K562 (cell line): ENCODE measurements at regions not wholly inside any gene's neighbourhood (a gene's known extent, or its start where the extent isn't known, plus 50 kb on each side); places are given as distances from the start of the nearest gene placed in this dataset.
A peak's percentile ranks its signal among the peaks of the same experiment; 100 is the strongest.

Experiments
- ATAC-seq: fragments of 200-7000 bp; cut with Tn5 transposase; 3 replicates; pipeline ENCODE4 v1.9.1; 2020; ENCODE audit warnings: moderate library complexity
- BruUV-seq: library from RNA; stranded (reverse); fragments of 400-500 nt; replicated peaks from 2 replicates; lab custom pipeline; 2021; lab: Mats Ljungman, UMichigan
- CTCF ChIA-PET: fragments of 300-600 bp; formaldehyde crosslinking; extraction: SDS; loops from one replicate; lab custom pipeline; 2021; ENCODE audit warnings: low intra/inter-chr PET ratio; lab: Yijun Ruan, JAX
- POLR2A ChIA-PET: fragments of 300-600, 350-650 bp; sonication (Branson Sonifier 250); formaldehyde crosslinking; extraction: SDS; loops from one replicate; lab custom pipeline; 2021; ENCODE audit warnings: antibody characterized with exemption, inconsistent platforms; lab: Yijun Ruan, JAX
- DNase-seq, 4 experiments: peaks; one replicate each; pipeline versions ENCODE4 v3.0.0 to v3.0.0-alpha.2; 2011 to 2018; ENCODE audit warnings: low spot score in 3 of 4, mixed read lengths in 3 of 4; ENCODE audit errors: extremely low read depth in 1 of 4
- FAIRE-seq: peaks from 2 replicates; lab custom pipeline; 2011; peaks lifted over from hg19 to GRCh38; lab: Jason Lieb, UNC
- H2AFZ ChIP-seq: 2 replicates; pipeline ENCODE4 v1.6.0; 2011; ENCODE audit warnings: low read depth, low read length, control low read depth, inconsistent platforms
- H3K27ac ChIP-seq: fragments of 200-600 bp; 3 replicates; pipeline ENCODE4 v1.8.0; 2011; ENCODE audit warnings: low read depth, mild to moderate bottlenecking, control low read depth, inconsistent platforms, low read length, moderate library complexity, mixed read lengths; ENCODE audit errors: extremely low read depth
- H3K27me3 ChIP-seq, 2 experiments: fragments of 300-600 bp in 1 of 2; 2 replicates in 1 of 2; 3 replicates in 1 of 2; pipeline versions ENCODE4 v1.6.0 to v1.8.0; 2011; ENCODE audit warnings: inconsistent platforms in 2 of 2, low read length in 2 of 2, mild to moderate bottlenecking in 1 of 2, mixed read lengths in 1 of 2, moderate library complexity in 1 of 2; ENCODE audit not compliant: control insufficient read depth in 2 of 2, insufficient read depth in 2 of 2
- H3K36me3 ChIP-seq: fragments of 300-600 bp; 3 replicates; pipeline ENCODE4 v1.8.0; 2011; ENCODE audit warnings: mild to moderate bottlenecking, low read length, inconsistent platforms; ENCODE audit not compliant: control insufficient read depth, insufficient read depth
- H3K4me1 ChIP-seq, 2 experiments: fragments of 200-600 bp in 1 of 2; replicated peaks in 1 of 2; 2 replicates in 1 of 2; 3 replicates in 1 of 2; pipeline versions ENCODE4 v1.5.1 to v1.8.0; 2011; ENCODE audit warnings: inconsistent platforms in 2 of 2, low read length in 2 of 2, mild to moderate bottlenecking in 1 of 2, mixed read lengths in 1 of 2, moderate library complexity in 1 of 2; ENCODE audit not compliant: control insufficient read depth in 2 of 2, insufficient read depth in 2 of 2
- H3K4me2 ChIP-seq: 2 replicates; pipeline ENCODE4 v1.6.1; 2011; ENCODE audit warnings: low read length, control low read depth, inconsistent platforms, mixed read lengths; ENCODE audit not compliant: insufficient read depth
- H3K4me3 ChIP-seq: fragments of 200-600 bp; sonication (generic), shearing (Covaris generic); 2 replicates; pipeline ENCODE4 v1.5.1; 2016; ENCODE audit warnings: control low read depth, inconsistent platforms
- H3K79me2 ChIP-seq: fragments of 200-600 bp; 3 replicates; pipeline ENCODE4 v1.8.0; 2011; ENCODE audit warnings: low read length, inconsistent platforms; ENCODE audit not compliant: control insufficient read depth, insufficient read depth
- H3K9ac ChIP-seq, 2 experiments: 2 replicates each; pipeline versions ENCODE4 v1.6.0 to v1.6.1; 2011; ENCODE audit warnings: low read depth in 2 of 2, low read length in 2 of 2, control low read depth in 1 of 2, inconsistent platforms in 1 of 2, mild to moderate bottlenecking in 1 of 2, mixed read lengths in 1 of 2; ENCODE audit not compliant: insufficient read depth in 1 of 2
- H3K9me1 ChIP-seq: one replicate; pipeline ENCODE4 v1.6.0; 2011; ENCODE audit warnings: inconsistent platforms, mild to moderate bottlenecking, low read length, moderate library complexity; ENCODE audit not compliant: control insufficient read depth, insufficient read depth
- H3K9me3 ChIP-seq: replicated peaks from 2 replicates; pipeline ENCODE4 v1.5.1; 2011; ENCODE audit warnings: low read depth, low read length, inconsistent platforms; ENCODE audit not compliant: control insufficient read depth, insufficient read depth
- H4K20me1 ChIP-seq: replicated peaks from 2 replicates; pipeline ENCODE4 v1.6.1; 2011; ENCODE audit warnings: low read length, inconsistent platforms, mixed read lengths; ENCODE audit not compliant: control insufficient read depth, insufficient read depth
- BCL6 ChIP-seq: fragments of 250-450 bp; sonication (Bioruptor Pico); IDR thresholded peaks from 2 replicates; pipeline ENCODE4 v1.4.0; 2020
- BCOR ChIP-seq: fragments of 450-650 bp; IDR thresholded peaks from 2 replicates; pipeline ENCODE4 v1.6.1; 2016
- BMI1 ChIP-seq: fragments of 150-350 bp; IDR thresholded peaks from 2 replicates; pipeline ENCODE4 v1.6.1; 2014; ENCODE audit warnings: low read length
- CCNT2 ChIP-seq: IDR thresholded peaks from 2 replicates; pipeline ENCODE4 v1.6.1; 2011; ENCODE audit warnings: borderline replicate concordance, low read depth, mild to moderate bottlenecking, moderate library complexity, mixed read lengths, low read length; ENCODE audit not compliant: insufficient read length; ENCODE audit errors: extremely low read depth
- EGR1 ChIP-seq: fragments of 450-650 bp; conservative IDR thresholded peaks from 2 replicates; pipeline ENCODE4 v1.6.1; 2017; ENCODE audit warnings: mild to moderate bottlenecking
- GABPA ChIP-seq: fragments of 200-800 bp; sonication (Bioruptor generic); conservative IDR thresholded peaks from 2 replicates; pipeline ENCODE4 v1.6.1; 2016; ENCODE audit warnings: low read depth, missing genetic modification characterization, missing compliant biosample characterization
- HNRNPL ChIP-seq: fragments of 200-400 bp; formaldehyde crosslinking; IDR thresholded peaks from 2 replicates; pipeline ENCODE4 v1.6.1; 2017; ENCODE audit warnings: low read depth, mild to moderate bottlenecking, low read length
- NFIC ChIP-seq: fragments of 450-650 bp; IDR thresholded peaks from 2 replicates; pipeline ENCODE4 v1.6.1; 2017; ENCODE audit warnings: mild to moderate bottlenecking, inconsistent platforms
- NFRKB ChIP-seq: fragments of 450-650 bp; IDR thresholded peaks from 2 replicates; pipeline ENCODE4 v1.6.1; 2016; ENCODE audit warnings: low read depth
- PHF8 ChIP-seq: fragments of 200-600 bp; sonication (generic); IDR thresholded peaks from 2 replicates; pipeline ENCODE4 v1.6.1; 2012; ENCODE audit warnings: mixed run types, mild to moderate bottlenecking, inconsistent platforms, low read length, moderate library complexity, borderline replicate concordance
- SIN3A ChIP-seq, 2 experiments: fragments of 150-350 bp in 1 of 2; IDR thresholded peaks; 2 replicates each; pipeline ENCODE4 v1.6.1; 2011 to 2016; ENCODE audit warnings: borderline replicate concordance in 2 of 2, low read depth in 2 of 2, low read length in 2 of 2, mild to moderate bottlenecking in 2 of 2, moderate library complexity in 2 of 2; ENCODE audit not compliant: control insufficient read depth in 1 of 2
- TAF7 ChIP-seq: fragments of 450-650 bp; IDR thresholded peaks from 2 replicates; pipeline ENCODE4 v1.6.1; 2016; ENCODE audit warnings: missing genetic modification characterization, missing compliant biosample characterization
- TCF3 ChIP-seq: sonication (generic); formaldehyde crosslinking; IDR thresholded peaks from 2 replicates; pipeline ENCODE4 v1.4.0; 2020; ENCODE audit warnings: mild to moderate bottlenecking, missing genetic modification reagents
- ZFP30 ChIP-seq: fragments of 250-450 bp; sonication (Bioruptor Pico); IDR thresholded peaks from 2 replicates; pipeline ENCODE4 v1.8.0; 2022; ENCODE audit warnings: moderate library complexity, mild to moderate bottlenecking, inconsistent platforms, borderline replicate concordance
- ZFP36 ChIP-seq: fragments of 150-350 bp; IDR thresholded peaks from 2 replicates; pipeline ENCODE4 v1.6.1; 2018; ENCODE audit warnings: low read length, low read depth; ENCODE audit not compliant: partially characterized antibody
- ZNF175 ChIP-seq: fragments of 200-800 bp; sonication (Bioruptor generic); IDR thresholded peaks from 2 replicates; pipeline ENCODE4 v1.6.1; 2016; ENCODE audit warnings: low read depth, mild to moderate bottlenecking, missing genetic modification characterization, missing compliant biosample characterization
- ZNF77 ChIP-seq: fragments of 250-450 bp; sonication (Bioruptor Pico); IDR thresholded peaks from 2 replicates; pipeline ENCODE4 v1.5.0; 2020
- WGBS: fragments of 100-300 bp; shearing (Covaris generic); methylation state at CpG from one replicate; pipeline ENCODE4 v1.1.6; 2016; ENCODE audit warnings: low coverage, mixed read lengths; ENCODE audit not compliant: insufficient coverage; ENCODE audit errors: missing lambda C conversion rate; 5-methylcytosine and 5-hydroxymethylcytosine counted together
- in situ Hi-C: fragments of 300-500 bp; cut with MboI; formaldehyde crosslinking; loops from 4 replicates; pipeline ENCODE4 v1.15.0; 2018; ENCODE audit warnings: inconsistent platforms, mixed read lengths
- intact Hi-C: fragments of 100-400 bp; cut with micrococcal nuclease; formaldehyde crosslinking; loops from 2 replicates; pipeline ENCODE4 v1.14.2; 2022
- TF ChIP-seq, protein P1 (sequence below): IDR thresholded peaks from 2 replicates; pipeline ENCODE4 v1.6.1; 2014; ENCODE audit warnings: antibody characterized with exemption
- TF ChIP-seq, protein P2 (sequence below): fragments of 200-800 bp; sonication (Bioruptor generic); IDR thresholded peaks from 2 replicates; pipeline ENCODE4 v1.6.1; 2017; ENCODE audit warnings: missing genetic modification characterization, missing compliant biosample characterization
- TF ChIP-seq, protein P3 (sequence below): sonication (generic); formaldehyde crosslinking; IDR thresholded peaks from 2 replicates; pipeline ENCODE4 v1.5.0; 2020; ENCODE audit warnings: missing genetic modification reagents

DNA sequence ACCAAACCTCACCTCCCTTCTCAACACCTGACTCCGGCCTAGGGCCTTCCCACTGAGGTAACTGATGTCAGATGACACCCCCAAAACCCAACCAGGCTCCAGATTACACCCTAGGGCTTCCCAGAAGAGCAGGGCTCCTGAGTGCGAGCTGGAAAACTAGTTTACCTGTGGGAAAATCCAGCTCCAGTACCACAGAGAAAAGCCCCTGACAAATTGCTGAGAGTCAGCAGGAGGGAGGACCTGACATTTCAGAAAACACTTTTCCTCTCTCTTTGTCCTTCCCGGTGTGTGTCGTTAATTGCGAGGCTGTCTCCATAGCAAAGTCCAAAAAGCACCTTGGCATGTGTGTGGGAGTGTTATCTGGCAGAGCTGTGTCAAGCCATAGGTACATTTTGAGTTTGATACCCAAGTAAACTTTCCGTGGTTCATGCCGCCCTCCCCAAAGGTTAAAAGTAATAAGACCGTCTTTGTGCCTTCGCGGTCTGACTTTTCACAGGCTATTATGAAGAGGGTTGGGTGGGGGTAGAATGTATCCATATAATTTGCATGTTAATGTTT lies 79.8 kb upstream of the FNDC3B start:
- CTCF ChIA-PET = no interaction called here
- TF ChIP-seq GABPA (tag) (no peak), BCOR (no peak), NFIC (no peak), TAF7 (no peak), PHF8 (no peak; the same call in 1 of the 2 replicates), NFRKB (peak; percentile 52; the same call in 1 of the 2 replicates), CCNT2 (no peak), ZFP30 (CRISPR knock-in tag) (no peak), EGR1 (no peak), SIN3A (IDR thresholded peaks at IDR 0.05; ENCODE audit: borderline replicate concordance in 2 of 2, control insufficient read depth in 1 of 2, low read depth in 2 of 2, low read length in 2 of 2) (no peak), ZNF77 (CRISPR knock-in tag) (no peak), ZNF175 (CRISPR knock-in tag) (peak; percentile 83), HNRNPL (no peak), ZFP36 (no peak), BMI1 (no peak), BCL6 (peak; percentile 10; the same call in 1 of the 2 replicates), TCF3 (CRISPR knock-in tag) (no peak)
- TF ChIP-seq, protein P1, sequence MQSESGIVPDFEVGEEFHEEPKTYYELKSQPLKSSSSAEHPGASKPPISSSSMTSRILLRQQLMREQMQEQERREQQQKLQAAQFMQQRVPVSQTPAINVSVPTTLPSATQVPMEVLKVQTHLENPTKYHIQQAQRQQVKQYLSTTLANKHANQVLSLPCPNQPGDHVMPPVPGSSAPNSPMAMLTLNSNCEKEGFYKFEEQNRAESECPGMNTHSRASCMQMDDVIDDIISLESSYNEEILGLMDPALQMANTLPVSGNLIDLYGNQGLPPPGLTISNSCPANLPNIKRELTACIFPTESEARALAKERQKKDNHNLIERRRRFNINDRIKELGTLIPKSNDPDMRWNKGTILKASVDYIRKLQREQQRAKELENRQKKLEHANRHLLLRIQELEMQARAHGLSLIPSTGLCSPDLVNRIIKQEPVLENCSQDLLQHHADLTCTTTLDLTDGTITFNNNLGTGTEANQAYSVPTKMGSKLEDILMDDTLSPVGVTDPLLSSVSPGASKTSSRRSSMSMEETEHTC = no peak
- TF ChIP-seq, protein P2, sequence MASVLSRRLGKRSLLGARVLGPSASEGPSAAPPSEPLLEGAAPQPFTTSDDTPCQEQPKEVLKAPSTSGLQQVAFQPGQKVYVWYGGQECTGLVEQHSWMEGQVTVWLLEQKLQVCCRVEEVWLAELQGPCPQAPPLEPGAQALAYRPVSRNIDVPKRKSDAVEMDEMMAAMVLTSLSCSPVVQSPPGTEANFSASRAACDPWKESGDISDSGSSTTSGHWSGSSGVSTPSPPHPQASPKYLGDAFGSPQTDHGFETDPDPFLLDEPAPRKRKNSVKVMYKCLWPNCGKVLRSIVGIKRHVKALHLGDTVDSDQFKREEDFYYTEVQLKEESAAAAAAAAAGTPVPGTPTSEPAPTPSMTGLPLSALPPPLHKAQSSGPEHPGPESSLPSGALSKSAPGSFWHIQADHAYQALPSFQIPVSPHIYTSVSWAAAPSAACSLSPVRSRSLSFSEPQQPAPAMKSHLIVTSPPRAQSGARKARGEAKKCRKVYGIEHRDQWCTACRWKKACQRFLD = peak; percentile 45
- TF ChIP-seq, protein P3, sequence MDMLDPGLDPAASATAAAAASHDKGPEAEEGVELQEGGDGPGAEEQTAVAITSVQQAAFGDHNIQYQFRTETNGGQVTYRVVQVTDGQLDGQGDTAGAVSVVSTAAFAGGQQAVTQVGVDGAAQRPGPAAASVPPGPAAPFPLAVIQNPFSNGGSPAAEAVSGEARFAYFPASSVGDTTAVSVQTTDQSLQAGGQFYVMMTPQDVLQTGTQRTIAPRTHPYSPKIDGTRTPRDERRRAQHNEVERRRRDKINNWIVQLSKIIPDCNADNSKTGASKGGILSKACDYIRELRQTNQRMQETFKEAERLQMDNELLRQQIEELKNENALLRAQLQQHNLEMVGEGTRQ (CRISPR knock-in tag) = no peak

More for the DNA sequence above, 79.8 kb upstream of the FNDC3B start:
- Histone ChIP-seq H3K9me3 (no peaks in the 10 kb centered on the region), H3K9me1 (no peaks in the 10 kb centered on the region), H3K9ac (peak overlapping the region; percentile 11 to 76; a peak in 3 of 4 replicates), H3K4me1 (peaks cover 11 to 49% of the 10 kb centered on the region in 2 experiments; a peak in 4 of 5 replicates), H4K20me1 (no peaks in the 10 kb centered on the region), H3K36me3 (no peaks in the 10 kb centered on the region), H3K4me2 (peak overlapping the region; percentile 53), H3K79me2 (no peaks in the 10 kb centered on the region), H3K27ac (peak overlapping the region; percentile 82), H3K27me3 (no peaks in the 10 kb centered on the region), H2AFZ (peak overlapping the region; percentile 88), H3K4me3 (no peak overlapping the region)
- BruUV-seq = no TSS peak
- in situ Hi-C loops = no loop called here
- DNase-seq (peak in 1 of 4 experiments; percentile 42), ATAC-seq (peak; percentile 2; the same call in 2 of the 3 replicates), FAIRE-seq (peak; percentile 56)
- POLR2A ChIA-PET = interaction anchor here (1.4 kb wide), 1 partner anchor 9 kb away, joined by 3 read pairs; no protein-coding TSS in a partner anchor
- intact Hi-C loops = loop anchor here (5.0 kb wide), 1 partner anchor 147 kb away; the partner anchor contains the start of gene PLD1
- WGBS = 23% methylated on average over 10 of the region's 10 CpGs
